ENCODE measurements at regions not wholly inside any gene's neighbourhood (a gene's known extent, or its start where the extent isn't known, plus 50 kb on each side); places are given as distances from the start of the nearest gene placed in this dataset.

- no peak for DNase-seq
These were observed 156.2 kb downstream of the MELK start for GRCh38 chr9:36728651-36729520.

DNA sequence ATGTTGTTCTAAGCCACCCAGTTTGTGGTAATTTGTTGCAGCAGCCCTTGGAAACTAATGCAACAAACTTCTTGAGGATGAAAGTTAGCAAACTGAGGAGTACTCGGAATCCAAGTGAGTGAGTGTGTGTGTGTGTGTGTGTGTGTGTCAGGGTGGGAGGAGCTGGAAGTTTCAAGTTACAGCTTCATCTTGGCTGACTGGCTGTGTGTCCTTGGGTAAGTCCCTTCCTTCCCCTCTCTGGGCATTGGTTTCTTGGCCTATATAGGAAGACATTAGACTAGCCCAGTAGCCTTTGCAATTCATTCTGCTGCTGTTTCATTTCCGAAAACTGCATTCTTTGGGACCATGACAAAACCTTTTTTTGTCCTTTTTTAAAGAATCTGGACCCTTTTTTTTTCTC is 157.2 kb downstream of the MELK start:
- no peak for DNase-seq

GRCh38 chr9:36730414-36730813 is 157.7 kb downstream of the MELK start:
- no peak for DNase-seq

DNA sequence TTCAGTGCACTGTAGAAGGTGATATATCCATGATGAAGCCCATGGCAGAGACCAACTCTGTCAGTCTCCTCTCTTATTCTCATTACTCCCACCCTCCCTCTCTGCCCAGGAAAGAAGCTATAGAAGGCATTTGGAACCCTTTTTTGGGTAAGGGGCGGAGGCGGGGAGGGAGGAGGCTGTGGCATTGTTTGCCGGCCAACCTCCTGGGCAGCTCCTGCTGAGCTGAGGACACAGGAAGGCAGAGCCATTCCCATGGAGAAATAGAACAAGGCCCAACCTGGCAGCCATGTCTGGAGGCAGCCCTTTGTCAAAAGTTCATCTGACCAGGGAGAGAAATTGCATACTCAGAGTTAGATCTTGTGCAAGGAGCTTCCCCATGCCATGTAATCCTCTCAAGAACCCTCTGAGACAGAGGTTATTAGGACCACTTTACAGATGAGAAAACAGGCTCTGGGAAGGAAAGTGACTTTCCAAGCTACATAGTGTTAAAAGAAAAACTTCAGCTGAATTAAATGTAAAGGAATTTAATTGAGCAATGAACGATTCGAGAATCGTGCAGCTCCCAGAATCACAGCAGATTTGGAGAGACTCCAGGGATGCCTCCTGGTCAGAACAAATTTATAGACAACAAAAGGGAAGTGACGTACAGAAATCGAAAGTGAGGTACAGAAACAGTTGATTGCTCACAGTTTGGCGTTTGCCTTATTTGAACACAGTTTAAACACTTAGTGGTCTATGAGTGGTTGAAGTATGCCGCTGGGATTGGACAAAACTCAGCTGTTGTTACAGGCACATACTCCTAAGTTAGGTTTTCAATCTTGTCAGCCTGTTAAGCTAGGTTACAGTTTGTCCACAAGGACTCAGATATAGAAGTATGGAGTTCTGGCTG is 158.6 kb downstream of the MELK start:
- DNase-seq, result no peak

DNA sequence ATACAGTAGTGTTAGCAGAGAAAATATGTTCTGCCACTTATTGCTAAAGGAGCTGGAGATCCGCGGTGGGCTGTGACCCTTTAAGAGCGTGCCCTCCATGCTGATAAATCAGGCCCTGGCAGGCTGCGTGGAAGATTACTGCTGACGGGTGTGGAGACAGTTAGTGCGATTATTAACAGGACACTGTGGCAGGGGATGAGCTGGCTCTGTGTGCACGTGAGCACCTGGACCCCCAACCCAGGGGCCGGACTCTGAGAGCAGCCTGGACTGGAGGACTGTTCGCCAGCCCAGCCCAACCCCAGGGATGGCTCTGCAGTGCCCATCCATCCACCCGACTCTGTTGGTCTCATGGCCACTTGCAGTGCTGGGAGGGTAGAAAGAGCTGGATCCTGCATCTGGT is 162.0 kb downstream of the MELK start:
- no peak for DNase-seq

GRCh38 chr9:36736648-36737047 is 164.0 kb downstream of the MELK start:
- no peak for DNase-seq

DNA sequence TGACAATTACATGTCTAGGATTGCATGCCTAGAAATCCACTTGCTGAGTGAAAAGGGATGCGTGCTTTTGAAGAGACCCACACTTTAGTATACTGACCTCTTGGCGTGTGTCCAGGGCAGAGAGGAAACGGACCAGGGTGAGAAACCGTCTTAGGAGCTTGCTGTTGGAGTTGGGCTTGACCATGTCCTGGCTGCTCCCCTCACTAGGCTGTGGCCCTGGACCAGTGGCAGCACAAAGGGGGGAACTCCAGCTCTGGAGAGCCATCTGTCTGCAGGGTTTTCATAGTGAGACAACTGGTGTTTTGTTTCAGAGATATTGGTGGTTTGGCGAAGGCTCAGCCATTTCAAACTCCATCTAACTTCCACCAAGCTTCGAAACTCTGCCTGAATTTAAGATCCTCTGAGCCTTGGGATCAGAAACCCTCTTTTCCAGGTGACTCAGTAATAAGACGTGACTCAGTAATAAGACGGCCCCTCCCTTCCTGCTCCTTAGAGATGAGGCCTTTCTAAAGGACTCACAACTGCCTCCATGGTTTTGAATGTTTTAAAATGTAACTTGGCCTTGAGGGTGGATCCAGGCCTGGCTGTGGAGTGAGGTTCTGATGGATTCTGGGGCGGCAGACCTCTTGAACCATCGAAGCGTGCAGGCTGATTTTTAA is 165.8 kb downstream of the MELK start:
- no peak for DNase-seq

GRCh38 chr9:36739373-36740116 is 166.8 kb downstream of the MELK start:
- DNase-seq, result no peak

- no peak for DNase-seq
These were observed 169.6 kb downstream of the MELK start for GRCh38 chr9:36742264-36742663.

GRCh38 chr9:36744678-36745077 is 172.0 kb downstream of the MELK start:
- no peak for DNase-seq

- DNase-seq, result no peak
These were observed 173.3 kb downstream of the MELK start for GRCh38 chr9:36745977-36746376.

DNA sequence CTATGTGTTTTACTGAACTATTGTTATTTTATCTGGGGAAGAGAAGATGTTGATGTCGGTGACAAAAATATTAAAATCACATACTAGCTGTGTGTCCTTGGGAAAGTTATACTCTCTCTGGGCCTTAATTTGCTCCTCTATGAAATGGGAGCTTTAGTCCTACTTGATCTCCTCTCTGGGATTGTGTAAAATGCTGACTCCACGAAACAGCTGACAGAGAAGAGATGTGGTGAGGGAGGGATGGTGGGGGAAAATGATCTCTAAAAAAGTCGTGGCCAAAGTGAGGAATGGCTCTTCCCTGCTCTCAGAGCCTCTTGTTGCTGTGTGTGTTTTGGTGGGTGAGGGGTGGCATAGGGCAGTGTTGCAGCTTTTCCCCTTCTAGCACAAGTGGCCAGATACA is 173.7 kb downstream of the MELK start:
- DNase-seq, result no peak

DNA sequence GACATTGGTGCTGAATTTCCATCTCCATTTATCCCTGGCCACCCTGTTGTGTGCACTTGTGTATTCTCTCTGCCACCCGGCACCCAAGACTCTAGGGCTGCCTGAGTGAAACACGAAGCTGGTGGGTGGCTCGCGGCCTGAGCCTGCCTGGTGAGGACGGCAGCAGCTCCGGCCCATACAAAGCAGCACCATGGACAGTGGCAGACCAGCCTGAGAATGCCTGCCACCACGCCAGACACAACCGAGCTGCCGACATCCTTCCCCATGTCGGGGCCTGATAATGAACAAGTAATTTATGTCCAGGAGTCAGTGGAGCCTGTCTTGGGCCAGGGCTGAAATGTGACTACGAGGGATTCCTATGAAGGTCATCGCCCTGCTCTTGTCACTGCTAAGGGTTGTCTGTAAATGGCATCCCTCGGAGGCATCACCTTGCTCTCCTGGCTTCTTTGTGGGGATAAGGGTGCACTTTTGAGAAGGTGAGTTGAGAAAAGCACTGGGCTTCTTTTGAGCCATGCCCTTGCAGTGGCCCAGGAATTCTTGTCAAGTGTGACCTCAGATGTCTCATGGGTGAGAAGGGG is 175.7 kb downstream of the MELK start:
- DNase-seq, result no peak

DNA sequence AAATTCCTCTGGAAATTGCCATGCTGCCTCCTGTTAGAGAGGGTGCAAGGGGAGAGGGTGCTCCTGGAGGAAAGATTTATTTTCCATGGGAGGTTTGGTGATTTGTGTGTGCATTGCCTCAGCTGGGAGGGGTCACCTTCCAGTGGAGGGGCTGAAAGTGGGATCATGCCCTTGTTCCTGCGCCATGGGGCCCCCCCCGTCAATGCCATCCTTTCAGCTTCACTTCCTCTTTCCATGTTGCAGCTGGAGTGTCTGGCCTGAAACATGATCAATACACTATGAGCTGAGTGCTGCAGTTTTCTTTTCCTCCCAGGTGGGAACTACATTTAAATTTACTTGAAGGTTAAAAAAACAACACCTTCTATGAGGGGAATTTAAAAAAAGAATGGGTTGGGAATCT is 176.8 kb downstream of the MELK start:
- no peak for DNase-seq

DNA sequence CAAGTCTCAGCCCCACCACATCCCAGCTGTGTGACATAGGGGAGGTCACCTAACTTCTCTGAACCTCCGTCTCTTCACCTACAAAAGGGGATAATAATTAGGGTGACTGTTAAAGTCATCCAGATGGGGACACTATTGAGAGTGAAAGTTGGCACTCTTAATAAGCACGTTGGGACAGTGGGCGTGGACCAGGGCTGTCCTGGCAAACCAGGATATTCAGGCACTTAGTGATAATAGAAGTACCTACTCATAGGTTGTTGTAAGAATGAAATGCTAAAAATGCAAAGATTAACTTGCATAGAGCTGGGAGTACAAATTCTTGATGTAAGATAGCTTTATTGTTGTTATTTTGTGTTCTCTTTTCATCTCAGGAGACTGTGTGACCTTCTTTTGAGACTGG is 177.9 kb downstream of the MELK start:
- DNase-seq, result no peak

GRCh38 chr9:36755019-36755418 is 182.3 kb downstream of the MELK start:
- no peak for DNase-seq

DNA sequence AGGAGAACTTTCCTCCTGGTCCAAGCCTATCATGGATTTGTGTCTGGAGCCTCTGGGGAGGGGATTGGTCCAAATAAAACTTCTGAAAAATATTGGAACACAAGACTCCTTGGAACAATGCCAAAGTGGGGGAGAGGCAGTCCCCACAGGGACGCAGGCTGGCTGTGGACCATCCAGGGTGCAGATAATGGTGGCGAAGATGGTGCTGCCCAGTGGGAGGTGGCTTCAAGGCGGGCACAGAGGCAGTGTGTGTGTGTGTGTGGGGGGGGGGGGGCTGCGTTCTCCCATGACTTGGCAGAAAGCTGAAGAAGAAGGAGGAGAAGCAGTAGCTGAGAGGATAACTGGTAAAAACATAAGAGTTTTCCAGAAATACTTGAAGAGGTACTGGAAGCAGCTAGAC is 186.4 kb downstream of the MELK start:
- no peak for DNase-seq

DNA sequence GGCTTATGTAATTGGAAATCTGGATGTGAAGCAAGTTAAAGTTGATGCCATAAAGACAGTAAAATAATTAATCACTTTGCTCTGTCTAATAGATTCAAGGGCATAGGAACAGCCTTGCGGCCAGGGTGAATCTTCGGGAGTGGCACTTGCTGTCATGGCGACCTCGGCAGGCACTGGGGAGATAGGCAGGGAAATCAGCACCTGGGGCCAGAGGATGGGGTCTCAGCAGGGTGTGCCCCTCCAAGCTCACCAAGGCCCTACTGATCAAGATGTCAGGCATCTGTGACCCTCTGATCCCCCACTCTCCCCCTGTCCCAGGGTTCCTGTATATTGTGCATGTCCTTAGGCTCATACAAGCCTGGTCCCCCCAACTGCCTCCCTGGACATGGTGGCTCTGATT is 187.3 kb downstream of the MELK start:
- DNase-seq, result no peak

DNA sequence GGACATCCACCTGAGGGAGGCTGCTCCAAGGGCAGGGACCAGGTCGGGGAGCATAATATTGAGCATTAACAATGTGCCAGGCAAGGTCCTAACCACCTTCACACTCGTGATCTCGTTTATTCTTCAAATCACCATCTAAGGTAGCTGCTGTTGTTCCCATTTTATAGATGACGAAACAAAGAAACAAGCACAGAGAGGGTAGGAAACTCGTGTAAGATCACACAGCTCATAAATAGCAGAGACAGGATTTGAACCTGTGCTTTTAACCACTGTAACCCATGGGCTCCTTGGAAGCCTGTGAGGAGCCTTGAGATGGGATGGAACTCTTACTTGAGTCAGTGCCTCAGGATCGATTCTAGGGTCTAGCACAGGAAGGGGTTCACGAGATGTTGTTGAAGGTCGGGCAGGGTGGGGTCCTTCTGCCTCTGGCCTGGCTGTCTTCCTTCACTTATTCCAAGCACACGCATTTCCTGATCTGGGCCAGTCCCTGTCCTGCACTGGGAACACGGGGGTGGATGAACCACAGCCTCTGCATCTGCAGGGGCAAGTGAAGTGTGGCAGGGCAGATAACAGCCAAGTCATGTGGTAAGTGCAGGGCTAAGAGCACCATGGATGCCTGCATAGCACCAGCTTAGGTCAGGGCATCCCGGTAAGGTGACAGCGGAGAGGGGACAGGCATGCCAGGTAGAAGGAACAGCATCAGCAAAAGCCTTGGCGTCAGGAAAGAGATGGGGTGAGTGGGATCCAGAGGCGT is 188.1 kb downstream of the MELK start:
- DNase-seq, result no peak

DNA sequence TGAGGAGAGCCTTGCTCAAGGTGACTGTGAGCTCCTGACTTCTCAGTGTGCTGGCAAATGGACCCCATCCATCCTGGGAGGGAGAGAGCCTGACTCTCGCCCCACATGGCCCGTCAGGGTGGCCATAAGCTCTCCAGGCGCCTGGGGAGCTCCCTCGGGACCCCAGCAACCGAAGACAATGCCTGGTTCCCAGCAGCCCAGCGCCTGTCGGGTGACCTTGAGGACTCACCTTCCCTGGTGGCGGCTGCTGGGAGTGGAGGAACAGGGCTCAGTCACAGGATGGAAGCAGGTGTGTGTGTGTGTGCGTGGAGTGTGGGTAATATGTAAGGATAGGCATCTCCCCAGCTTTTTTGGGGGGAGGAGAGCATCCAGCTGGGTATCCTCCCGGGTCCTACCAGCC is 190.3 kb downstream of the MELK start:
- DNase-seq, result no peak

- no peak for DNase-seq
These were observed 191.1 kb downstream of the MELK start for GRCh38 chr9:36763778-36764177.
